Neural cell (in vitro differentiated cells): ENCODE measurements at regions not wholly inside any gene's neighbourhood (a gene's known extent, or its start where the extent isn't known, plus 50 kb on each side); places are given as distances from the start of the nearest gene placed in this dataset.

ENCODE experiments used
- EZH2 ChIP-seq: fragments of 200-600, 300-800 bp; shearing (Covaris generic), sonication (generic); IDR thresholded peaks from 2 replicates; pipeline ENCODE4 v1.6.1; 2014; ENCODE audit warnings: antibody characterized with exemption, low read length, borderline replicate concordance, mild to moderate bottlenecking; ENCODE audit not compliant: insufficient read depth, poor library complexity, severe bottlenecking
- POLR2AphosphoS5 ChIP-seq: IDR thresholded peaks from 2 replicates; pipeline ENCODE4 v1.6.1; 2012
- TAF1 ChIP-seq: IDR thresholded peaks from 2 replicates; pipeline ENCODE4 v1.6.1; 2012; ENCODE audit warnings: low read depth
- TF ChIP-seq, protein P1 (sequence below): fragments of 450-650 bp; IDR thresholded peaks from 2 replicates; pipeline ENCODE4 v1.5.1; 2014; ENCODE audit warnings: antibody characterized with exemption, mild to moderate bottlenecking, moderate library complexity; ENCODE audit not compliant: poor library complexity, severe bottlenecking

DNA sequence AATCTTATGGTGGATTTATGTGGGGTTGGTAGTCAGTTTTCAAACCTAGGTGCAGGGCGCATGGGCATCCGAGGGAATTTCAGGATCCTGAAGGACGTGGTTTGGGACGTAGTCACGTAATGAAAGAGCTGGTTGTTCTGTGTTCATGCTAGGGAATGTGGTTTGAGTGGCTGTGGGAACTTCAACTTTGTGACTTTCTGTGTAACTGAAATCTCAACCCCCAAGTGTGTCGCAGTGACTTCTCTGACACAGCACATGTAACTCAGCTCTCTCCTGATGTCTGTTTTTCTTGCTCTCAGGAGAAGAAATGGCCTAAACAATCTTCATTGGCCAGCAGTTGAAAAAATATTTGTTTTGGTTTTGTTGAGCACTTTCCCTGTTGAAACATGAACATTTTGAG, 199.0 kb downstream of the PTEN start:
- TF ChIP-seq EZH2 (no peak), TAF1 (no peak), POLR2AphosphoS5 (no peak)
- TF ChIP-seq, protein P1, sequence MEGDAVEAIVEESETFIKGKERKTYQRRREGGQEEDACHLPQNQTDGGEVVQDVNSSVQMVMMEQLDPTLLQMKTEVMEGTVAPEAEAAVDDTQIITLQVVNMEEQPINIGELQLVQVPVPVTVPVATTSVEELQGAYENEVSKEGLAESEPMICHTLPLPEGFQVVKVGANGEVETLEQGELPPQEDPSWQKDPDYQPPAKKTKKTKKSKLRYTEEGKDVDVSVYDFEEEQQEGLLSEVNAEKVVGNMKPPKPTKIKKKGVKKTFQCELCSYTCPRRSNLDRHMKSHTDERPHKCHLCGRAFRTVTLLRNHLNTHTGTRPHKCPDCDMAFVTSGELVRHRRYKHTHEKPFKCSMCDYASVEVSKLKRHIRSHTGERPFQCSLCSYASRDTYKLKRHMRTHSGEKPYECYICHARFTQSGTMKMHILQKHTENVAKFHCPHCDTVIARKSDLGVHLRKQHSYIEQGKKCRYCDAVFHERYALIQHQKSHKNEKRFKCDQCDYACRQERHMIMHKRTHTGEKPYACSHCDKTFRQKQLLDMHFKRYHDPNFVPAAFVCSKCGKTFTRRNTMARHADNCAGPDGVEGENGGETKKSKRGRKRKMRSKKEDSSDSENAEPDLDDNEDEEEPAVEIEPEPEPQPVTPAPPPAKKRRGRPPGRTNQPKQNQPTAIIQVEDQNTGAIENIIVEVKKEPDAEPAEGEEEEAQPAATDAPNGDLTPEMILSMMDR: no peak
